ENCODE measurements at regions not wholly inside any gene's neighbourhood (a gene's known extent, or its start where the extent isn't known, plus 50 kb on each side); places are given as distances from the start of the nearest gene placed in this dataset.

- Histone ChIP-seq H3K9ac (ENCODE audit: low read depth, low read length) (no peak overlapping the region), H3K27me3 (ENCODE audit: control insufficient read depth, insufficient read depth, low read length) (no peaks in the 10 kb centered on the region), H3K4me3 (ENCODE audit: low read depth, low read length) (no peak overlapping the region), H3K4me1 (ENCODE audit: control insufficient read depth, insufficient read depth, low read length) (peaks cover 20% of the 10 kb centered on the region), H3K9me3 (ENCODE audit: control insufficient read depth, insufficient read depth, low read length) (no peaks in the 10 kb centered on the region), H3K36me3 (ENCODE audit: control insufficient read depth, insufficient read depth, low read length) (no peaks in the 10 kb centered on the region)
Measured at GRCh38 chr13:99653526-99653925, 152.3 kb downstream of the TM9SF2 start.

- peaks cover 20% of the 10 kb centered on the region for H3K4me1 ChIP-seq (ENCODE audit: control insufficient read depth, insufficient read depth, low read length)
- H3K9me3 ChIP-seq (ENCODE audit: control insufficient read depth, insufficient read depth, low read length) = no peaks in the 10 kb centered on the region
- no peaks in the 10 kb centered on the region for H3K36me3 ChIP-seq (ENCODE audit: control insufficient read depth, insufficient read depth, low read length)
- no peak overlapping the region for H3K4me3 ChIP-seq (ENCODE audit: low read depth, low read length)
- H3K27me3 ChIP-seq (ENCODE audit: control insufficient read depth, insufficient read depth, low read length) = no peaks in the 10 kb centered on the region
- no peak overlapping the region for H3K9ac ChIP-seq (ENCODE audit: low read depth, low read length)
Measured at GRCh38 chr13:99652901-99653300, 151.6 kb downstream of the TM9SF2 start.

- Histone ChIP-seq H3K4me1 (ENCODE audit: control insufficient read depth, insufficient read depth, low read length) (peaks cover 14% of the 10 kb centered on the region), H3K9me3 (ENCODE audit: control insufficient read depth, insufficient read depth, low read length) (no peaks in the 10 kb centered on the region), H3K27me3 (ENCODE audit: control insufficient read depth, insufficient read depth, low read length) (no peaks in the 10 kb centered on the region), H3K4me3 (ENCODE audit: low read depth, low read length) (no peak overlapping the region), H3K36me3 (ENCODE audit: control insufficient read depth, insufficient read depth, low read length) (no peaks in the 10 kb centered on the region), H3K9ac (ENCODE audit: low read depth, low read length) (no peak overlapping the region)
Measured at GRCh38 chr13:99652141-99652540, 150.9 kb downstream of the TM9SF2 start.

- H3K9ac ChIP-seq (ENCODE audit: low read depth, low read length) = no peak overlapping the region
- no peaks in the 10 kb centered on the region for H3K9me3 ChIP-seq (ENCODE audit: control insufficient read depth, insufficient read depth, low read length)
- H3K4me1 ChIP-seq (ENCODE audit: control insufficient read depth, insufficient read depth, low read length) = peaks cover 5% of the 10 kb centered on the region
- H3K27me3 ChIP-seq (ENCODE audit: control insufficient read depth, insufficient read depth, low read length) = no peaks in the 10 kb centered on the region
- H3K4me3 ChIP-seq (ENCODE audit: low read depth, low read length) = no peak overlapping the region
- H3K36me3 ChIP-seq (ENCODE audit: control insufficient read depth, insufficient read depth, low read length) = no peaks in the 10 kb centered on the region
Measured at GRCh38 chr13:99651016-99651415, 149.7 kb downstream of the TM9SF2 start.

- H3K9me3 ChIP-seq (ENCODE audit: control insufficient read depth, insufficient read depth, low read length) = no peaks in the 10 kb centered on the region
- H3K9ac ChIP-seq (ENCODE audit: low read depth, low read length) = no peak overlapping the region
- H3K27me3 ChIP-seq (ENCODE audit: control insufficient read depth, insufficient read depth, low read length) = no peaks in the 10 kb centered on the region
Measured at GRCh38 chr13:99650410-99650809, 149.1 kb downstream of the TM9SF2 start.

GRCh38 chr13:99648927-99649326 lies 147.7 kb downstream of the TM9SF2 start:
- Histone ChIP-seq H3K27me3 (ENCODE audit: control insufficient read depth, insufficient read depth, low read length) (no peaks in the 10 kb centered on the region), H3K4me1 (ENCODE audit: control insufficient read depth, insufficient read depth, low read length) (peaks cover 5% of the 10 kb centered on the region), H3K36me3 (ENCODE audit: control insufficient read depth, insufficient read depth, low read length) (no peaks in the 10 kb centered on the region), H3K9me3 (ENCODE audit: control insufficient read depth, insufficient read depth, low read length) (no peaks in the 10 kb centered on the region), H3K4me3 (ENCODE audit: low read depth, low read length) (no peak overlapping the region), H3K9ac (ENCODE audit: low read depth, low read length) (no peak overlapping the region)

More at GRCh38 chr13:99650410-99650809, 149.1 kb downstream of the TM9SF2 start:
- H3K36me3 ChIP-seq (ENCODE audit: control insufficient read depth, insufficient read depth, low read length) = no peaks in the 10 kb centered on the region
- H3K4me3 ChIP-seq (ENCODE audit: low read depth, low read length) = no peak overlapping the region
- peaks cover 5% of the 10 kb centered on the region for H3K4me1 ChIP-seq (ENCODE audit: control insufficient read depth, insufficient read depth, low read length)

GRCh38 chr13:99648066-99648665 lies 146.9 kb downstream of the TM9SF2 start:
- Histone ChIP-seq H3K9ac (ENCODE audit: low read depth, low read length) (no peak overlapping the region), H3K4me1 (ENCODE audit: control insufficient read depth, insufficient read depth, low read length) (peaks cover 5% of the 10 kb centered on the region), H3K9me3 (ENCODE audit: control insufficient read depth, insufficient read depth, low read length) (no peaks in the 10 kb centered on the region), H3K36me3 (ENCODE audit: control insufficient read depth, insufficient read depth, low read length) (no peaks in the 10 kb centered on the region), H3K4me3 (ENCODE audit: low read depth, low read length) (no peak overlapping the region), H3K27me3 (ENCODE audit: control insufficient read depth, insufficient read depth, low read length) (no peaks in the 10 kb centered on the region)

GRCh38 chr13:99647596-99647985 lies 146.3 kb downstream of the TM9SF2 start:
- Histone ChIP-seq H3K36me3 (ENCODE audit: control insufficient read depth, insufficient read depth, low read length) (no peaks in the 10 kb centered on the region), H3K4me1 (ENCODE audit: control insufficient read depth, insufficient read depth, low read length) (peaks cover 5% of the 10 kb centered on the region), H3K9ac (ENCODE audit: low read depth, low read length) (no peak overlapping the region), H3K27me3 (ENCODE audit: control insufficient read depth, insufficient read depth, low read length) (no peaks in the 10 kb centered on the region), H3K9me3 (ENCODE audit: control insufficient read depth, insufficient read depth, low read length) (no peaks in the 10 kb centered on the region), H3K4me3 (ENCODE audit: low read depth, low read length) (no peak overlapping the region)

GRCh38 chr13:99646866-99647595 lies 145.8 kb downstream of the TM9SF2 start:
- Histone ChIP-seq H3K9me3 (ENCODE audit: control insufficient read depth, insufficient read depth, low read length) (no peaks in the 10 kb centered on the region), H3K36me3 (ENCODE audit: control insufficient read depth, insufficient read depth, low read length) (no peaks in the 10 kb centered on the region), H3K27me3 (ENCODE audit: control insufficient read depth, insufficient read depth, low read length) (no peaks in the 10 kb centered on the region), H3K4me3 (ENCODE audit: low read depth, low read length) (no peak overlapping the region), H3K4me1 (ENCODE audit: control insufficient read depth, insufficient read depth, low read length) (peaks cover 5% of the 10 kb centered on the region), H3K9ac (ENCODE audit: low read depth, low read length) (no peak overlapping the region)

- no peak overlapping the region for H3K9ac ChIP-seq (ENCODE audit: low read depth, low read length)
- no peaks in the 10 kb centered on the region for H3K9me3 ChIP-seq (ENCODE audit: control insufficient read depth, insufficient read depth, low read length)
- no peaks in the 10 kb centered on the region for H3K36me3 ChIP-seq (ENCODE audit: control insufficient read depth, insufficient read depth, low read length)
- H3K27me3 ChIP-seq (ENCODE audit: control insufficient read depth, insufficient read depth, low read length) = no peaks in the 10 kb centered on the region
- no peaks in the 10 kb centered on the region for H3K4me1 ChIP-seq (ENCODE audit: control insufficient read depth, insufficient read depth, low read length)
- H3K4me3 ChIP-seq (ENCODE audit: low read depth, low read length) = no peak overlapping the region
Measured at GRCh38 chr13:99642841-99643240, 141.6 kb downstream of the TM9SF2 start.

GRCh38 chr13:99642006-99642405 lies 140.7 kb downstream of the TM9SF2 start:
- no peaks in the 10 kb centered on the region for H3K36me3 ChIP-seq (ENCODE audit: control insufficient read depth, insufficient read depth, low read length)
- no peaks in the 10 kb centered on the region for H3K4me1 ChIP-seq (ENCODE audit: control insufficient read depth, insufficient read depth, low read length)
- H3K9me3 ChIP-seq (ENCODE audit: control insufficient read depth, insufficient read depth, low read length) = no peaks in the 10 kb centered on the region
- H3K27me3 ChIP-seq (ENCODE audit: control insufficient read depth, insufficient read depth, low read length) = no peaks in the 10 kb centered on the region
- no peak overlapping the region for H3K9ac ChIP-seq (ENCODE audit: low read depth, low read length)
- H3K4me3 ChIP-seq (ENCODE audit: low read depth, low read length) = no peak overlapping the region

GRCh38 chr13:99640260-99640659 lies 139.0 kb downstream of the TM9SF2 start:
- Histone ChIP-seq H3K27me3 (ENCODE audit: control insufficient read depth, insufficient read depth, low read length) (no peaks in the 10 kb centered on the region), H3K4me1 (ENCODE audit: control insufficient read depth, insufficient read depth, low read length) (no peaks in the 10 kb centered on the region), H3K9ac (ENCODE audit: low read depth, low read length) (no peak overlapping the region), H3K9me3 (ENCODE audit: control insufficient read depth, insufficient read depth, low read length) (no peaks in the 10 kb centered on the region), H3K4me3 (ENCODE audit: low read depth, low read length) (no peak overlapping the region), H3K36me3 (ENCODE audit: control insufficient read depth, insufficient read depth, low read length) (no peaks in the 10 kb centered on the region)
